ENCODE measurements at regions not wholly inside any gene's neighbourhood (a gene's known extent, or its start where the extent isn't known, plus 50 kb on each side); places are given as distances from the start of the nearest gene placed in this dataset.

DNA sequence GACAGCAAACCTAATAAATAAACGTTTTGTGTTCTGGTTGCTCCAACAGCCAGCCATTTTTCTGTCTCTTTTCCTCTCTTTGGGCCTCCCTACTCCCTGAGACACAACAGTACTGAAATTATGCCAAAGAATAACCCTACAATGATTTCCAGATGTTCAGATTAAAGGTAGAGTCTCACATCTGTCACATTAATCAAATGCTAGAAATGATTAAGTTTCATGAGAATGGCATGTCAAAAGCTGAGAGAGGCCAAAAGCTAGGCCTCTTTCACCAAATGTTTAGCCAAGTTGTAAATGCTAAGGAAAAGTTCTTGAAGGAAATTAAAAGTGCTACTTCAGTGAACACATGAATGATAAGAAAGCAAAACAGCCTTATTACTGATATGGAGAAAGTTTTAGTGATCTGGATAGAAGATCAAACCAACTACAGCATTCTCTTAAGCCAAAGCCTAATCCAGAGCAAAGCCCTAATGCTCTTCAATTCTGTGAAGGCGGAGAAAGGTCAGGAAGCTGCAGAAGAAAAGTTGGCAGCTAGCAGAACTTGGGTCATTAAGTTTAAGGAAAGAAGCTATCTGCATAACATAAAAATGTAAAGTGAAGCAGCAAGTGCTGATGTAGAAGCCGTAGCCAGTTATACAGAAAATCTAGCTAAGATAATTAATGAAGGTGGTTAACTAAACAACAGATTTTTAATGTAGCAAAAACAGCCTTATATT is 182.1 kb upstream of the NUDT6 start:
- TF ChIP-seq JUND (IDR thresholded peaks at IDR 0.05) (no peak), POLR2AphosphoS5 (IDR thresholded peaks at IDR 0.05; ENCODE audit: low read depth, low read length) (no peak), TCF12 (IDR thresholded peaks at IDR 0.05) (peak; percentile 72), CHD2 (IDR thresholded peaks at IDR 0.05; ENCODE audit: low read length, partially characterized antibody) (no peak), EZH2phosphoT487 (IDR thresholded peaks at IDR 0.05; ENCODE audit: borderline replicate concordance, low read depth) (no peak), EP300 (IDR thresholded peaks at IDR 0.05; ENCODE audit: borderline replicate concordance in 1 of 2, low read depth in 1 of 2, low read length in 1 of 2) (no peak), RAD21 (IDR thresholded peaks at IDR 0.05; ENCODE audit: low read length) (no peak), FOXM1 (IDR thresholded peaks at IDR 0.05; ENCODE audit: low read depth) (no peak), SMC3 (IDR thresholded peaks at IDR 0.05; ENCODE audit: low read depth, low read length) (no peak), YY1 (IDR thresholded peaks at IDR 0.05; ENCODE audit: low read depth) (no peak), TEAD4 (IDR thresholded peaks at IDR 0.05; ENCODE audit: borderline replicate concordance, insufficient read depth) (no peak)
- TF ChIP-seq, protein P1, sequence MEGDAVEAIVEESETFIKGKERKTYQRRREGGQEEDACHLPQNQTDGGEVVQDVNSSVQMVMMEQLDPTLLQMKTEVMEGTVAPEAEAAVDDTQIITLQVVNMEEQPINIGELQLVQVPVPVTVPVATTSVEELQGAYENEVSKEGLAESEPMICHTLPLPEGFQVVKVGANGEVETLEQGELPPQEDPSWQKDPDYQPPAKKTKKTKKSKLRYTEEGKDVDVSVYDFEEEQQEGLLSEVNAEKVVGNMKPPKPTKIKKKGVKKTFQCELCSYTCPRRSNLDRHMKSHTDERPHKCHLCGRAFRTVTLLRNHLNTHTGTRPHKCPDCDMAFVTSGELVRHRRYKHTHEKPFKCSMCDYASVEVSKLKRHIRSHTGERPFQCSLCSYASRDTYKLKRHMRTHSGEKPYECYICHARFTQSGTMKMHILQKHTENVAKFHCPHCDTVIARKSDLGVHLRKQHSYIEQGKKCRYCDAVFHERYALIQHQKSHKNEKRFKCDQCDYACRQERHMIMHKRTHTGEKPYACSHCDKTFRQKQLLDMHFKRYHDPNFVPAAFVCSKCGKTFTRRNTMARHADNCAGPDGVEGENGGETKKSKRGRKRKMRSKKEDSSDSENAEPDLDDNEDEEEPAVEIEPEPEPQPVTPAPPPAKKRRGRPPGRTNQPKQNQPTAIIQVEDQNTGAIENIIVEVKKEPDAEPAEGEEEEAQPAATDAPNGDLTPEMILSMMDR (IDR thresholded peaks at IDR 0.05): no peak
- TF ChIP-seq, protein P2, sequence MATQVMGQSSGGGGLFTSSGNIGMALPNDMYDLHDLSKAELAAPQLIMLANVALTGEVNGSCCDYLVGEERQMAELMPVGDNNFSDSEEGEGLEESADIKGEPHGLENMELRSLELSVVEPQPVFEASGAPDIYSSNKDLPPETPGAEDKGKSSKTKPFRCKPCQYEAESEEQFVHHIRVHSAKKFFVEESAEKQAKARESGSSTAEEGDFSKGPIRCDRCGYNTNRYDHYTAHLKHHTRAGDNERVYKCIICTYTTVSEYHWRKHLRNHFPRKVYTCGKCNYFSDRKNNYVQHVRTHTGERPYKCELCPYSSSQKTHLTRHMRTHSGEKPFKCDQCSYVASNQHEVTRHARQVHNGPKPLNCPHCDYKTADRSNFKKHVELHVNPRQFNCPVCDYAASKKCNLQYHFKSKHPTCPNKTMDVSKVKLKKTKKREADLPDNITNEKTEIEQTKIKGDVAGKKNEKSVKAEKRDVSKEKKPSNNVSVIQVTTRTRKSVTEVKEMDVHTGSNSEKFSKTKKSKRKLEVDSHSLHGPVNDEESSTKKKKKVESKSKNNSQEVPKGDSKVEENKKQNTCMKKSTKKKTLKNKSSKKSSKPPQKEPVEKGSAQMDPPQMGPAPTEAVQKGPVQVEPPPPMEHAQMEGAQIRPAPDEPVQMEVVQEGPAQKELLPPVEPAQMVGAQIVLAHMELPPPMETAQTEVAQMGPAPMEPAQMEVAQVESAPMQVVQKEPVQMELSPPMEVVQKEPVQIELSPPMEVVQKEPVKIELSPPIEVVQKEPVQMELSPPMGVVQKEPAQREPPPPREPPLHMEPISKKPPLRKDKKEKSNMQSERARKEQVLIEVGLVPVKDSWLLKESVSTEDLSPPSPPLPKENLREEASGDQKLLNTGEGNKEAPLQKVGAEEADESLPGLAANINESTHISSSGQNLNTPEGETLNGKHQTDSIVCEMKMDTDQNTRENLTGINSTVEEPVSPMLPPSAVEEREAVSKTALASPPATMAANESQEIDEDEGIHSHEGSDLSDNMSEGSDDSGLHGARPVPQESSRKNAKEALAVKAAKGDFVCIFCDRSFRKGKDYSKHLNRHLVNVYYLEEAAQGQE (IDR thresholded peaks at IDR 0.05; ENCODE audit: low read depth, low read length): no peak

Measured in SK-N-SH (cell line).